Astrocyte of the spinal cord (primary cell): ENCODE measurements at regions not wholly inside any gene's neighbourhood (a gene's known extent, or its start where the extent isn't known, plus 50 kb on each side); places are given as distances from the start of the nearest gene placed in this dataset.

Experiments
- DNase-seq: peaks from one replicate; pipeline ENCODE4 v3.0.0; 2011; ENCODE audit warnings: low read depth, low spot score
- H3K4me3 ChIP-seq: 2 replicates; pipeline ENCODE4 v1.5.1; 2011; ENCODE audit warnings: low read depth, mild to moderate bottlenecking, low read length, moderate library complexity
- in situ Hi-C: cut with HindIII; loops from 2 replicates; pipeline ENCODE4 v1.10.0; 2017; ENCODE audit warnings: low sequenced_read_pairs
- TF ChIP-seq, protein P1 (sequence below): IDR thresholded peaks from 2 replicates; pipeline ENCODE4 v1.5.1; 2012; ENCODE audit warnings: low read depth, mild to moderate bottlenecking, low read length, inconsistent platforms

GRCh38 chr20:7379621-7380220 is 560.5 kb downstream of the HAO1 start:
- peak; percentile 20 for DNase-seq
- TF ChIP-seq, protein P1, sequence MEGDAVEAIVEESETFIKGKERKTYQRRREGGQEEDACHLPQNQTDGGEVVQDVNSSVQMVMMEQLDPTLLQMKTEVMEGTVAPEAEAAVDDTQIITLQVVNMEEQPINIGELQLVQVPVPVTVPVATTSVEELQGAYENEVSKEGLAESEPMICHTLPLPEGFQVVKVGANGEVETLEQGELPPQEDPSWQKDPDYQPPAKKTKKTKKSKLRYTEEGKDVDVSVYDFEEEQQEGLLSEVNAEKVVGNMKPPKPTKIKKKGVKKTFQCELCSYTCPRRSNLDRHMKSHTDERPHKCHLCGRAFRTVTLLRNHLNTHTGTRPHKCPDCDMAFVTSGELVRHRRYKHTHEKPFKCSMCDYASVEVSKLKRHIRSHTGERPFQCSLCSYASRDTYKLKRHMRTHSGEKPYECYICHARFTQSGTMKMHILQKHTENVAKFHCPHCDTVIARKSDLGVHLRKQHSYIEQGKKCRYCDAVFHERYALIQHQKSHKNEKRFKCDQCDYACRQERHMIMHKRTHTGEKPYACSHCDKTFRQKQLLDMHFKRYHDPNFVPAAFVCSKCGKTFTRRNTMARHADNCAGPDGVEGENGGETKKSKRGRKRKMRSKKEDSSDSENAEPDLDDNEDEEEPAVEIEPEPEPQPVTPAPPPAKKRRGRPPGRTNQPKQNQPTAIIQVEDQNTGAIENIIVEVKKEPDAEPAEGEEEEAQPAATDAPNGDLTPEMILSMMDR = no peak
- in situ Hi-C loops = no loop called here
- no peak overlapping the region for H3K4me3 ChIP-seq

- in situ Hi-C loops = no loop called here
- no peak overlapping the region for H3K4me3 ChIP-seq
- TF ChIP-seq, protein P1 = no peak
- no peak for DNase-seq
Observed at GRCh38 chr20:7383216-7383615, 557.0 kb downstream of the HAO1 start.

DNA sequence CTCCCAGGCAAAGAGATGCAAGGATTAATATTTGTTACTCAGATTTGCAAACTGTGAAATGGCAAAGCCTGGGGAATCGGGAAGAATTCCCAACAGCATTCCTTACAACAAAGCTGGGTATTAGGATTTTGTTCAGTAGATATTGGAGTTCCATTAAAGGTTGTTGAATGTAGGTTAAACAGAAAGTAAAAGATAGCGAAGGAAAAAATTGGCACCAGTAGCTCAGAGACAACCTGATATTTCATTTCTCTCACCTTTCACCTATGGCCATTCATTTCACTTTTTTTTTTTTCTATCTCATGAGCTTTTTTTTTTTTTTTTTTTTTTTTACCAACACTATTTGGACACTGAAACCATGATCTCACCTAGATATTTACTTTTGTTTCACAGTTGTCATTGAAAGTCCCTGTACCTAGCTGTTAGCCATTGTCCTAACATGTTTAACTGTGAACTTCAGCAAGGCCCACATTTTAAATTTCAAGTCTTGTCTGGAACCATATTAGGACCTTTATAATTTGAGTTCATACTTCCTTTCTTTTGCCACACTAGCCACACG is 552.5 kb downstream of the HAO1 start:
- TF ChIP-seq, protein P1 = no peak
- no peak for DNase-seq
- no peak overlapping the region for H3K4me3 ChIP-seq
- in situ Hi-C loops = no loop called here

- no peak overlapping the region for H3K4me3 ChIP-seq
- TF ChIP-seq, protein P1 = no peak
- in situ Hi-C loops = no loop called here
- DNase-seq = no peak
Observed at GRCh38 chr20:7389216-7389615, 551.0 kb downstream of the HAO1 start.

- in situ Hi-C loops = no loop called here
- DNase-seq = peak; percentile 48
- H3K4me3 ChIP-seq = no peak overlapping the region
- TF ChIP-seq, protein P1 = no peak
Observed at GRCh38 chr20:7392542-7393206, 547.6 kb downstream of the HAO1 start.

- no peak overlapping the region for H3K4me3 ChIP-seq
- in situ Hi-C loops = no loop called here
- DNase-seq = no peak
- TF ChIP-seq, protein P1 = no peak
Observed at GRCh38 chr20:7399114-7399513, 541.1 kb downstream of the HAO1 start.
